ENCODE measurements at regions not wholly inside any gene's neighbourhood (a gene's known extent, or its start where the extent isn't known, plus 50 kb on each side); places are given as distances from the start of the nearest gene placed in this dataset.

GRCh38 chr20:23264545-23264944 lies 86.0 kb upstream of the NXT1 start:
- no peak for DNase-seq (ENCODE audit: low read depth)

GRCh38 chr20:23260181-23260840 lies 90.3 kb upstream of the NXT1 start:
- H3K4me3 ChIP-seq (ENCODE audit: low read depth, low read length) = no peak overlapping the region
- no peak for TF ChIP-seq CTCF (IDR thresholded peaks at IDR 0.05; ENCODE audit: control insufficient read depth, extremely low read depth, insufficient read depth)
- no peak for DNase-seq (ENCODE audit: low read depth)

More at GRCh38 chr20:23264545-23264944, 86.0 kb upstream of the NXT1 start:
- H3K4me3 ChIP-seq (ENCODE audit: low read depth, low read length) = no peak overlapping the region
- TF ChIP-seq CTCF (IDR thresholded peaks at IDR 0.05; ENCODE audit: control insufficient read depth, extremely low read depth, insufficient read depth) = no peak

GRCh38 chr20:23258747-23259121 lies 91.9 kb upstream of the NXT1 start:
- TF ChIP-seq CTCF (IDR thresholded peaks at IDR 0.05; ENCODE audit: control insufficient read depth, extremely low read depth, insufficient read depth) = no peak
- H3K4me3 ChIP-seq (ENCODE audit: low read depth, low read length) = no peak overlapping the region
- DNase-seq (ENCODE audit: low read depth) = no peak

- no peak for DNase-seq (ENCODE audit: low read depth)
- no peak for TF ChIP-seq CTCF (IDR thresholded peaks at IDR 0.05; ENCODE audit: control insufficient read depth, extremely low read depth, insufficient read depth)
- no peak overlapping the region for H3K4me3 ChIP-seq (ENCODE audit: low read depth, low read length)
Observed at GRCh38 chr20:23257848-23258746, 92.5 kb upstream of the NXT1 start.

GRCh38 chr20:23257106-23257761 lies 93.4 kb upstream of the NXT1 start:
- no peak overlapping the region for H3K4me3 ChIP-seq (ENCODE audit: low read depth, low read length)
- DNase-seq (ENCODE audit: low read depth) = no peak
- TF ChIP-seq CTCF (IDR thresholded peaks at IDR 0.05; ENCODE audit: control insufficient read depth, extremely low read depth, insufficient read depth) = no peak

GRCh38 chr20:23255716-23256385 lies 94.7 kb upstream of the NXT1 start:
- H3K4me3 ChIP-seq (ENCODE audit: low read depth, low read length) = no peak overlapping the region
- no peak for DNase-seq (ENCODE audit: low read depth)
- TF ChIP-seq CTCF (IDR thresholded peaks at IDR 0.05; ENCODE audit: control insufficient read depth, extremely low read depth, insufficient read depth) = no peak

Measured in LNCaP clone FGC (cell line).